Breast epithelium (tissue), 3 donors: ENCODE measurements at regions not wholly inside any gene's neighbourhood (a gene's known extent, or its start where the extent isn't known, plus 50 kb on each side); places are given as distances from the start of the nearest gene placed in this dataset.

Experiments used
- CTCF ChIP-seq, 3 donors: fragments of 450-650 bp; IDR thresholded peaks; one replicate each; pipeline ENCODE4 v1.5.1; 2016 to 2017; ENCODE audit warnings: antibody characterized with exemption in 3 of 3, mild to moderate bottlenecking in 3 of 3, moderate library complexity in 3 of 3
- POLR2A ChIP-seq: fragments of 450-650 bp; IDR thresholded peaks from one replicate; pipeline ENCODE4 v1.6.1; 2016; ENCODE audit warnings: antibody characterized with exemption, mild to moderate bottlenecking, moderate library complexity

GRCh38 chr15:38658431-38658830 lies 93.8 kb upstream of the RASGRP1 start:
- TF ChIP-seq POLR2A (no peak), CTCF (IDR thresholded peaks at IDR 0.05) (no peak)
